ENCODE measurements at regions not wholly inside any gene's neighbourhood (a gene's known extent, or its start where the extent isn't known, plus 50 kb on each side); places are given as distances from the start of the nearest gene placed in this dataset.
"Not testable (repeated sequence)": the region's sequence is repeated elsewhere in the genome, so short reads cannot be mapped to it uniquely, and the experiment has no call there.

- Histone ChIP-seq H3K4me3 (no peak overlapping the region), H3K27ac (no peak overlapping the region)
Measured at GRCh38 chr4:29867412-29867811, 852.8 kb upstream of the PCDH7 start.

- Histone ChIP-seq H3K4me3 (no peak overlapping the region), H3K27ac (no peak overlapping the region)
Measured at GRCh38 chr4:29900336-29900735, 819.8 kb upstream of the PCDH7 start.

GRCh38 chr4:29908276-29908675, 811.9 kb upstream of the PCDH7 start:
- Histone ChIP-seq H3K27ac (no peak overlapping the region), H3K4me3 (no peak overlapping the region)

GRCh38 chr4:29927895-29928294, 792.3 kb upstream of the PCDH7 start:
- Histone ChIP-seq H3K4me3 (no peak overlapping the region), H3K27ac (no peak overlapping the region)

DNA sequence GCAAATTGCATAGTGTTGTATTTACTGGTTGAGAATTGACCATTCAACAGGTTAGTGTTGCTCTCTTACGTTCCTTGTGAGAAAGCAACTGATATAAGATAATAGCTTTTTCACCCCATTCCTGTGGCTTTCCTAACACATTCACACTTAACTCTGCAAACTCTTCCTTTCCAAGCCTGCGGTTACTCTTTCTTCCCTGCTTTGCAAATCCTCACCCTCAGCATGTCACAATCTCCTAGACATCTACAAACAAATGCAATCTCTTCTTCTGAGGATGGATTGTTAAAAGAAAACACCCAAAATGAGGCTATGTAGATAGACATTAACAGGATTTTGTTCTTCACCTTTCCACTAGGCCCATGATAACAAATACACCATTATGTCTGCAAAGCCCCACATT, 771.7 kb upstream of the PCDH7 start:
- Histone ChIP-seq H3K4me3 (no peak overlapping the region), H3K27ac (no peak overlapping the region)

GRCh38 chr4:29948858-29949257, 771.3 kb upstream of the PCDH7 start:
- Histone ChIP-seq H3K4me3 (no peak overlapping the region), H3K27ac (no peak overlapping the region)

DNA sequence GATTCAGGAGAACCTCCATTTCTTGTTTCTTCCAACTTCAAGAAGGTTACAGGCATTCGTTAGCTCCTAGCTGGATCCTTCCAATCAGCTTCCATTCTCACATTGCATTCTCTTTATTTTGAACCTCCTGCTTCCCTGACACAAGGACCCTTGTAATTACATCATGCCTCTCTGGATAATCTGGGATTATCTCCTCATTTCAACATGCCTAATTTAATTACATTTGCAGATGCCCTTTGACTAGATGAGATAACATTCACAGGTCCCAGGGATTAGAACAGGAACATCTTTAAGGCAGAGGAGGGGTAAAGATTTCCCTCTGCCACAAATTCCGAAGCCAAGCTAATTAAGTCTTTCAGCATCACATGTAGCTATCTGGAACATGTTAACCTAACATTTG, 753.8 kb upstream of the PCDH7 start:
- Histone ChIP-seq H3K4me3 (no peak overlapping the region), H3K27ac (no peak overlapping the region)

DNA sequence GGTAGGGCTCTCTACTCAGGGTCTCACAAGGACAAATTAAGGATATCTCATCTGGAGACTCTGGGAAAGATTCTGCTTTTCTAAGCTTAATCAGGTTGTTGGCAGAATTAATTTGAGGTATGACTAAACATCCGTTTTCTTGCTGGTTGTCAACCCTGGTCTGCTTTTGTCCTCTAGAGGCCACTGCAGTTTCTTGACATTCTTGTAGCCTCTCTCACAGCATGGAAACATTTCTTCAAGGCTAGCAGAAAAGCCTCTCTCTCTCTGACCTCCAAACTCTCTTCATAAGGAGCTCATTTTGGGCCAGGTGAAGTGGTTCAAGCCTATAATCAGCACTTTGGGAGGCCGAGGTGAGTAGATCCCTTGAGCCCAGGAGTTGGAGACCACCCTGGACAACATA, 749.5 kb upstream of the PCDH7 start:
- H3K27ac ChIP-seq = no peak overlapping the region
- H3K4me3 ChIP-seq = no peak overlapping the region

DNA sequence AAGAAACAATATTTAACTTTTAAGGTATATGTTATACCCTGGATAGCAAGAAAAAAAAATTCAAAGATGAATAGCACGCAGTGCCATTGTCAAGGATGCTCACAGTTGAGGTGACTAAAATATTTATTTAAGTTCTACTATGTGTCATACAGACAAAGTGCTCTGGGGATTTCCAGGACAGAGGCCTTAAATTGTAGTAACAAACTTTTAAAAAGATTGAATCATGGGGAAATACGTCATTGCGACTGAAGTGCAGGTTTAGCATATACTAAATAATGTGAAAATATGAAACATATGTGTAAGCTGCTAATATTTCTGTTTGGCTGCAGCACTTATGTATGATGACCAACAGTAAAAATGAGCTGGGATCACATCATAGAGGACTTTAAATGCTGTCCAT, 748.0 kb upstream of the PCDH7 start:
- Histone ChIP-seq H3K27ac (no peak overlapping the region), H3K4me3 (no peak overlapping the region)

DNA sequence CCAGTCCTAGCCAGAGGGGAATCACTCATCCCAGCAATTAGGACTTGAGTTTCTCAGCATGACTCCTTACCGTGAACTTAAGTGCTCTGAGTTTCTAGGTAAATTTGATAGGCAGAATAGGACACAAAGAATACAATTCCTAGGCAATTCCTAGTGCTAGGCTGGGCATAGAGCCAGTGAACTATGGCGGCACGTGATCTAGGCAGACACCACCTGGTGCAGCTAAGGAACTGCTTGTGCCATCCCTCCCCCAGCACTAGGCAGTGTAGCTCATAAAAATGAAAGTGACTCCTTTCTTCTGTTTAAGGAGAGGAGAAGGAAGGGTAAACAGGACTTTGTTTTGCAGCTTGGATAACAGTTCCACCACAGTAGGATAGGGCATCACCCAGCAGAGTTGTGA, 736.3 kb upstream of the PCDH7 start:
- H3K27ac ChIP-seq = no peak overlapping the region

GRCh38 chr4:30001628-30002027, 718.5 kb upstream of the PCDH7 start:
- Histone ChIP-seq H3K4me3 (no peak overlapping the region), H3K27ac (no peak overlapping the region)

More for the DNA sequence above, 736.3 kb upstream of the PCDH7 start:
- H3K4me3 ChIP-seq = no peak overlapping the region

- Histone ChIP-seq H3K4me3 (no peak overlapping the region), H3K27ac (no peak overlapping the region)
Measured at GRCh38 chr4:30002341-30002740, 717.8 kb upstream of the PCDH7 start.

GRCh38 chr4:30005995-30006394, 714.2 kb upstream of the PCDH7 start:
- H3K27ac ChIP-seq = no peak overlapping the region
- H3K4me3 ChIP-seq = no peak overlapping the region

DNA sequence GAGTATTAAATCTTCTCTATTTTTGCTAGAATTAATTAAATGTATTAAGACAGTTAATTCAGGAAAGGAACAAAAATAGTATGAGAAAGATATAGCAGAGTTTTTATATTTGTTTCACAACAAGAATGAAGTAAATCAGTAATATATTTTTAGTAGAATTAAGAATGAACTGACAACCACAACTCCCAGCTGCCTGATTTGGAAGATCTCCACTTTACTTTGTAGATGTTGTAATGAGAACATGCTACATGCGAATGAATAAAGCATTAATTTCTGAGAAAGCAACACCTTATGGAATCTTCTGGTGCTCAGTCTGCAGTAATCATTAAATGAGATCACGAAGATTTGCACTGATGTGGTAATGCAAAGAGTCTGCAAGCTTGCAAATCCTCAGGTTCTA, 695.6 kb upstream of the PCDH7 start:
- Histone ChIP-seq H3K4me3 (no peak overlapping the region), H3K27ac (no peak overlapping the region)

DNA sequence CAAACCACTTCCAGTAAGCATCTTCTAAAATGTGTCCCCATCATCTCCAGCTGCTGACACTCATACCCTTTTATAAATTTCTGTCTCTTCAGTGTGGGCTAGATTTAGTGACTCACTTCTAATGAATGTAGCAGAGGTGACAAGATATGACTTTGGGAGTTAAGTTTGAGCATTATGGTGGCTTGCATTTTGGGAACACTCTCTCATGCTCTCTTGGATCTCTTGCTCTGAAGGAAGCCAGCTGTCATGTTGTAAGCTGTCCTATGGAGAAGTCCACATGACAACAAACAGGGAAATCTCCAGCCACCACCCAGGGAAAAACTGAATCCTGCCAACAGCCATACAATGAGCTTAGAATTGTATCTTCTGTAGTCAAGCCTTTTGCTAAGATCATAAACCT, 691.3 kb upstream of the PCDH7 start:
- Histone ChIP-seq H3K27ac (no peak overlapping the region), H3K4me3 (no peak overlapping the region)

- no peak overlapping the region for H3K27ac ChIP-seq
Measured at GRCh38 chr4:30056016-30056766, 664.0 kb upstream of the PCDH7 start.

GRCh38 chr4:30068234-30068633, 651.9 kb upstream of the PCDH7 start:
- Histone ChIP-seq H3K27ac (no peak overlapping the region), H3K4me3 (no peak overlapping the region)

More at GRCh38 chr4:30056016-30056766, 664.0 kb upstream of the PCDH7 start:
- H3K4me3 ChIP-seq = no peak overlapping the region

GRCh38 chr4:30073011-30073710, 647.0 kb upstream of the PCDH7 start:
- Histone ChIP-seq H3K27ac (no peak overlapping the region), H3K4me3 (no peak overlapping the region)

DNA sequence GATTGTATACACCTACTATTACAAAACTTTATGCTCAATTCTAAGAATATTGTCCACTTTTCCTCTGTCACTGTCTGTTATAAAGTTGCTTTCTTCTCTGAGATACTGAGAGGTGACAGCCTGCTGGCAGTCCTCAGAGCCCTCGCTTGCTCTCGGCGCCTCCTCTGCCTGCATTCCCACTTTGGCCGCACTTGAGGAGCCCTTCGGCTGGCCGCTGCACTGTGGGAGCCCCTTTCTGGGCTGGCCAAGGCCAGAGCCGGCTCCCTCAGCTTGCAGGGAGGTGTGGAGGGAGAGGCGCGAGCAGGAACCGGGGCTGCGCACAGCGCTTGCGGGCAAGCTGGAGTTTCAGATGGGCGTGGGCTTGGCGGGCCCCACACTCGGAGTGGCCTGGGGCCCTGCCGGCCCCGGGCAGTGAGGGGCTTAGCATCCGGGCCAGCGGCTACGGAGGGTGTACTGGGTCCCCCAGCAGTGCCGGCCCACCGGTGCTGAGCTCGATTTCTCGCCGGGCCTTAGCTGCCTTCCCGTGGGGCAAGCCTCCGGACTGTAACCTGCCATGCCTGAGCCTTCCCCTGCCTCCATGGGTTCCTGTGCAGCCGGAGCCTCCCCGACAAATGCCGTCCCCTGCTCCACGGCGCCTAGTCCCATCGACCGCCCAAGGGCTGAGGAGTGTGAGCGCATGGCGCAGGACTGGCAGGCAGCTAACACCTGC, 627.6 kb upstream of the PCDH7 start:
- not testable (repeated sequence) for H3K4me3 ChIP-seq, H3K27ac ChIP-seq

GRCh38 chr4:30094887-30095286, 625.3 kb upstream of the PCDH7 start:
- no peak overlapping the region for H3K27ac ChIP-seq
- no peak overlapping the region for H3K4me3 ChIP-seq

DNA sequence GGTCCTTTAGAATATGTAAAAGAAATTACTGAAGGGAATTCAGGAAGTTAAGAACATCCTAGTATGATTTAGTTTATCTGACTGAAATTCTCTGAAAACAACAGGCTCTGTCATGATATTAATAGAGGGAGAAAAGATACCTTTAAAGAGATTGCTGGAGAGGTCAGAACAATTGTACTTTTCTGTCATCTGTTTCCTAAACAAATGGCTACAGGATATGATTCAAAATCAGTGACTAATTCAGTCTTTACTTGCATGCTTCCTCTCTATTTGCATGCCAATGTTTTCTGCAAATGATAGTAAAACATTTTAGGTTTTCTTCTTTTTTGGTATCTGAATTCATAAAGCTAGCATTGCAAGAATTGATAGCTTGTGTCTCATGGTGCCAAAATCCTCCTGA, 616.7 kb upstream of the PCDH7 start:
- no peak overlapping the region for H3K4me3 ChIP-seq
- no peak overlapping the region for H3K27ac ChIP-seq

Measured in skin epidermis (tissue), 12 donors.